HG02623 (cell line): ENCODE measurements at regions not wholly inside any gene's neighbourhood (a gene's known extent, or its start where the extent isn't known, plus 50 kb on each side); places are given as distances from the start of the nearest gene placed in this dataset.
"Not testable (repeated sequence)": the region's sequence is repeated elsewhere in the genome, so short reads cannot be mapped to it uniquely, and the experiment has no call there.

Experiments used
- ATAC-seq: cut with Tn5 transposase; IDR thresholded peaks from one replicate; pipeline ENCODE4 v1.9.1; 2021; ENCODE audit warnings: moderate library complexity; ENCODE audit not compliant: unreplicated experiment

DNA sequence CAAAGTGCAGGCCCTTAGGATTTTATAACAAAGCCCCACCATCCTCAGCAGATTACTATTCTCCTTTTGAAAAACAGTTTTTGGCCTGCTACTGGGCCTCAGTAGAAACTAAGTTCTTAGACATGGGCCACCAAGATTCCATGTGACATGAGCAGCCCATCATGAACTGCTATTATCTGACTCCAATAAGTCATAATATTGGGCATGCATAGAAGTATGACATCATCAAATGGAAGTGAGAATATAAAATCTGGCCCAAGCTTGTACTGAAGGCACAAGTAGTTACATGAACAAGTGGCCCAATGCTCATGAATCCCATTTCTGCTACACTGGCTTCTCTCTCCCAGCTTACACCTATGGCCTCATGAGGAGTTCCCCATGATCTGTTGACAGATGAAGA, 404.8 kb downstream of the EPHA5 start:
- no peak for ATAC-seq

DNA sequence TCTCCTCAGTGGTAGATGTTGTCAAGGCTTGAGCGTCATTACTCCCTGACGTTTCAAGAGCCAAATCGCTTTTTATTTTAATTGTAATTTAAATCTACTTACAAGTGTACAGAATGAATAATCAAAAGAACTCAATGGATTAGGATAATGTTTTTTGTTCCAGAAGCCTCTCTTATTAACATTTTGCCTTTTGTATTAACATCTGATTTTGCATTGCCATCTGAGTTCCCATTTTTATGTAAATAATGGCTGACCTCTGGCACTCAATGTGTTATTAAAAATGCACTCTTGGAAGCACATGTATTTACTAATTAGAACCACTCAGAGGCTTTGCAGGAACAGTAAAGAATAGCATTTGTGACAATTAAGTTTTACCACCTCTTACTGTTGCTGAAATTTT, 411.0 kb downstream of the EPHA5 start:
- no peak for ATAC-seq

DNA sequence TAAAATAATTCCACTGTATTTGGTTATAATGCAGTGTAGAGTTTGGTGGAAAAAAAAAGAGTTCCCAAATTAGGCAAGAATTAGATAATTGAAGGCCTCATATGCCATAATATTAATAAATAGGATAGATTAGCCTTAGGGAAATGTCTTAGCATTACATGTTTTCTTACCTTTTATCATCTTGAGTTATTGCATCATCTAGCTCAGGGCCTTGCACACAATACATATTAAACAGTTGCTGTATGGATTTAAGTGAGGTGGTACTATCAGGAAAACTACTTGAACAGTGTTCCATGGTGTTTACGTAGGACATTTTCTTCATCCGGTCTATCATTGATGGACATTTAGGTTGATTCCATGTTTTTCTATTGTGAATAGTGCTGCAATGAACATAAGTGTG, 419.4 kb downstream of the EPHA5 start:
- no peak for ATAC-seq

DNA sequence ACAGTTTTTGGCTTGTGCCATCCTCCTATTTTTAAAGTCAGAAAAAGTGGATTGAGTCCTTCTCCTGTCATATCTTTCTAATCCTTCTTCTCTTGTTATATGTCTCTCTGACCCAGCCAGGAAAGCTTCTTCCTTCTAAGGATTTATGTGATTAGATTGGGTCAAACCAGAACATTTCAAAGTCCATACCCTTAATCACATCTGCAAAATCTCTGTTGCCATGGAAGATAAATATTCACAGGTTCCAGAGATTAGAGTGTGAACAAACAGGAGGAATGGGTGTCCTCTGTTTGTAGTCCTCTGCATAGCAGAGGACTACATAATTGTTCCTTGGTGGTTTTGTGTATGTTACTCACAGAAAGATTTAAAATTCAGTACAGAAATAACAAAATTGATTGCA, 421.2 kb downstream of the EPHA5 start:
- ATAC-seq, result no peak

DNA sequence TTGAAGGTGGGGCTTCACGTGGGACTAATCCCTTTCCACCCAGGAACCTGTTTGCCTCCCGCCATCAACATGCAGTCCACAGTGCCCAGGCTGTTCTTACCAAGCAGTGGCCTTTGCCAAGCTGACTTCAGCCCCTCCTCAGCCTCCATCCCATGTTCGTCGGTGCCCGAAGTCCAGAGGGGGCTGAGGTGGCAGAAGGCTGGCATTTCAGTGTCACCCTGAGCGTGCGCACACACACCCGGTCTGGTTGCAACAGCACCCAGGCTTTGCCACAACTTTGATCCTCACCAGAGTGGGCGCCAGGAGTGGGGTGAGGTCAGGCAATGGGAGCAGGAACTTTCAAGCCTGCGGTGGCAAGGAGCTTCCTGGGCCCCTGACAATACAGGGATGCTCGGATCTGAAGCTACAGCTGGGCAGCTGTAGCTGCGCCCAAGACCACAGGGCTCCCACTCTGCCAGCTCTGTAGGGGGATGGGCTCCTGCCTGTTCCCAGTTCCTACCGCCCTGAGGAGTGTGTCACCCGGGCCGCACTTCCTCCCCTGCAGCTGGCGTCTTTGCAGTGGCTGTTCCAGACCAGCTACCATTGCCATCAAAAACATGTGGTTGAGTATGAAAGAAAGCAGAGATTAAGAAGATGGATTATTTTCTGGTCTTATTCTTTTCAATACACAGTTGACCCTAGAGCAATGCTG, 428.0 kb downstream of the EPHA5 start:
- no peak for ATAC-seq

DNA sequence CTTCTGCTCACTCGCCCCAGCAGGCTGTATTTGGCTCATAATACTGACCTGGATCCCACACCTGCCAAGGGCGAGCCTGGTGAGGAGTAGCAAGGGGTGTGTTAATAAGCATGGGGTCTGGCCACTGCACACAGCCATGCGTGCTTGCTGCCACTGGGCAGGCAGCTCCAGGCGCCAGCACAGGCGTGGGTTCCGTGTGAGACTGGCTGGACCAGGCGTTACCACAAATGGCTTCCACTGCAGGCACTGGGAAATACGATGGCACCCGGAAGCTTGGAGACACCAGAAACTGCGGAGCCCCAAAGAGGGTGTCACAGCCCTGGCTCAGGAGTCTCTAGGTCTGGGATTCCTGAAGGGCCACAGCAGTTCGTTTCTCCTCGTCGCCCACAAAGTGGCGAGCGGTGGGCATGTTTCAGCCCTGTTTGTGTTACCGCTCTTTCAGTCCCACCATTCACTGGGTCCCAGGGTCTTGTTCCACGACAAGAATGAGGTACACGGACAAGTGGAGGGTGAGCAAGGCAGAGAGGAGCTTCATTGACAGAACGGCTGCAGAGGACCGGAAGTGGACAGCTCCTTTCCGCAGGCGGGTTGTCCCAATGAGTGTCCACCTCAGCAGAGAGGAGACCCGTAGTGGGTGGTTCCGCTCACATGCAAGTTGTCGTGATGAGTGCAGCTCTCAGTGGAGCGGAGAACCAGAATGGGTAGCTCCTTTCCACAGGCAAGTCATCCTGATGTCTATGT, 428.9 kb downstream of the EPHA5 start:
- ATAC-seq, result no peak

DNA sequence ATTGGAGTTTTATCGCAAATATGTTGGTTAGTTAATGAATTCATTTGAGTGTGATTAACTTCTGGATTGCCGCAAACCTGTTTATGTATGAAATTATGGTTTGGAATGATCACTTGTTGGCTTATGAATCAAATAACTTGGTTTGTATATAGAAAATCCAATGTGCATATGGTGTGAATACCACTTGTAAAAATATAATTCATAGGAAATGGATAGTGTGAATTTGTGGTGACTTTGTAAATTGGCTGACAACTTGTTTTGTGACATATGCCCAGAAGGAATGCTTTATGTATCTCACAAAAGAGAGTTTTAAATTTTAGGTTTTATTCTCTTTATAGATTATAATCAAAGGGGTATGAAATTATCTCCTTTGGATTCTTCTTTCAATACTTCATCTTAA, 436.2 kb downstream of the EPHA5 start:
- no peak for ATAC-seq

DNA sequence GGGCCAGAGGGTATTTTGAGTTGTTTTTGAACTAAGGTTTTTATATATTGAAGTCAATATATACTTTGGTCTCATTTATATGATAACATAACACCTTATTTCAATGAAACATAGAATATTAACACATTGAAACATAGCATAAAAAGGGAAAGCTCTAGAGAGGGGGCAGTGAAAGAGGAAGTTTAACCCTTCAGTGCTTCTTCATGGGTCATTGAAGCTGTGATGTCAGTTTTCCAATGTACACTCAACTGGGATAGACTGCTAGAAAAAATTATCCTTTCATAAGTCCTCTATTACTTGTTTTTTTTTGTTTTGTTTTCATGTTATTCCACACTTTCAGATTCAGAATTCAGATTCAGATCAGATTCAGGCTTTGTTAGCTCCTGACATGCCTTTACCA, 442.7 kb downstream of the EPHA5 start:
- no peak for ATAC-seq

DNA sequence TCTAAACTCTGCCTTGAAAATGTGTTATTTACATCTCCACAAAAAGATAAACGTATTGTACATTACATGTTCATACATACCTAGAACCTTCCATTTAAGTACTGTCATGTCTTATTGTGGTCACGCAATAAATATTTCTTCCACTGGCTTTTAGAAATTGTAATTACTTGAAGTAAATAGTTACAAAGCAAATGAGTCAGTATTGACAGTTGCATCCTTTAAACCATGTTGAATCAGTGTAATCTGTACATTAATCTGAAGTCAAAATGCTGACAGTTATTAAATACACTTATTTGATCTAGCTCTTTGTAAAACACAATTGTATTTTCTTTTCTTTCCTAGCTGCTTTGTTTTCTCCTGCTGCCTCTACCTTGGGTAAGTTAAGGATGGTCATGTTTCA, 446.7 kb downstream of the EPHA5 start:
- ATAC-seq, result no peak

DNA sequence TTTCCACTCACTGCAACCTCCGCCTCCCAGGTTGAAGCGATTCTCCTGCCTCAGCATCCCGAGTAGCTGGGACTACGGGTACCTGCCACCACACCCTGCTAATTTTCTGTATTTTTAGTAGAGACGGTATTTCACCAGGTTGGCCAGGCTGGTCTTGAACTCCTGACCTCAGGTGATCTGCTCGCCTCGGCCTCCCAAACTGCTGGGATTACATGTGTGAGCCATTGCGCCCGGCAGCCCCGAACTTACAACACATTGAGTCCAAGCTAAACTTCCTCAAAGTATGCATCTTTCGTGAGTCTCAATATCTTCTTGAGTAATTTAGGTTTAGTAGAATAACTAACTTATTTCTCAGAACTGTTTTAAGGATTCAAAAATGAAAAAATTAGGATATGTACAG, 447.2 kb downstream of the EPHA5 start:
- not testable (repeated sequence) for ATAC-seq

DNA sequence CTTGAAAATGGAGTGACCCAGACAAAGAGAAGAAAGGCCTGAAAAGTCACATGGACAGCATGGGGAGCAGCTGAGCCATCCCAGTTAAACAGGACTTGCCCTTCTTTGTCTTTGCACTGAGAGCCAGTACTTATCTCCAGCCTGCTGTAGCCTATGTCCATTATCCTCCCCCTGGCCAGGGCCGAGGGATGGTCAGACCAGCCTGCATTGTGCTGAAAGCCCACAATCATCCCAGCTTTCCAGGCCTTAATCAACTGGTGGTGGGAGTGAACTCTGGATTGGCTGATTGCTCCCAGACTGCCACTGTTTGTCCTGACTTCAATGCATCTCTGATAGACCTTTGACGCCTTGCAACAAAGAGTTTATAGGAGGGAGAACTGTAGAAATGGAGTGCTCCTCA, 453.1 kb downstream of the EPHA5 start:
- ATAC-seq, result no peak

DNA sequence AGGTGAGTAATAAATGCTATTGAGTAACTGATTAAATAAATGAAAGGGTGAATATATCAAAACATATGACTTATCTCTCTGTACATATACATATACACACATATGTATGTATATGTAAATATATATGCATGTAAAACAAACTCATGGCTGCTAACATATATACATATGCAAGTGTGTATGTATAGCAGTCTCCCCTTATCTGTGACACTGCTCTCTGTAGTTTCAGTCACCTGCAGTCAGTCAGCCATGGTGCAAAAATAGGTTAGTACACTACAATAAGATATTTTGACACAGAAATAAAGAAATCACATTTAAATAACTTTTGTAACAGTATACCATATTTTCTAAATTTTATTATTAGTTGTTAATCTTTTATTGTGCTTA, 467.4 kb downstream of the EPHA5 start:
- no peak for ATAC-seq

DNA sequence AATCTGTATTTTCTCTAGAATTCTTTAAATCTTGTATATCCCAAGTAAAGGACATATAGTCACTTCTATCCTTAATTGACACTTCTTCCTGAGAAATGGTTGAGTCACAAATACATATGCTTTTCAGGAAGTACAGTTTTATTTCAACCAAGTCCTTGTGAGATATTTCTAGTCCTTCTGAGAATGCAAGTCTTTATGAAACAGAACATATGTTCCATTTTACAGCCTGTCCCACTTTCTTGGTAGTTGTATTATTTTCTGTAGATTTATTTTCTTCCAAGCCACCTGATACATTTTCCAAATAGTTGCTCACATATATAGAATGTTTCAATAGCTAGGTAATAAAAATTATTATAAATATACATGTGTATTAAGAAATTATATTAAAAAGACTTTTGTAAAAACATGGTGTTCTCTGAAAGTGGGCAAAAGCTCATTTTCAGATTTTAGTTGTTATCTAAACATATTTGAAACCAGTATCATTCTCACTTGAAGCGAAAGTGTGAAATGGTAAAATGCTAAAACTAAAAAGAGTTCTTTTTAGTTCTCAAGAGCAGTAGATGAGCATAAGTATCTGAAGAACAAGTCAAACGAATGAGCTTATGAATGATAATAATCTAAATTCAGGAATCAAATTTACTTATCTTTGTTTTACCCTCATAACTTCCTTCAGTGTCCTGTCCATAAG, 468.0 kb downstream of the EPHA5 start:
- ATAC-seq, result no peak

DNA sequence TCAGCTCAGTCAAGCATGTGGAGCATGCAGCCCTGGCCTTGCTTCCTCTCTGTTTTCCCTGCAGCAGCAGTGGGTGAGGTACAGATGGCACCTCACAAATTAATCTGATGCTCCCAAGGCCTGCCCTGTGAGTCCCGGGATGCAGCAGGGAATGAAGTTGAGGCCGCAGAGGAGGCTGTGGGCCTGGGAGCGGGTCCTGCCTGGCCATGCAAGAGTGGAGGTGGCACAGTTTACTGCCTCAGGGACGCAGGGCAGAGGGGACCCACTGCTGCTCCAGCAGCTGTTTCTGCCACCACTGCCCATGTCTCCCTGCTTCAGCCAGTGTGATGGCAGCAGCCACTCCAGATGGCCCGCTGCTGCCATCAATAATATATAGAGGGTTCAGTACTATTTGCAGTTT, 474.6 kb downstream of the EPHA5 start:
- no peak for ATAC-seq

DNA sequence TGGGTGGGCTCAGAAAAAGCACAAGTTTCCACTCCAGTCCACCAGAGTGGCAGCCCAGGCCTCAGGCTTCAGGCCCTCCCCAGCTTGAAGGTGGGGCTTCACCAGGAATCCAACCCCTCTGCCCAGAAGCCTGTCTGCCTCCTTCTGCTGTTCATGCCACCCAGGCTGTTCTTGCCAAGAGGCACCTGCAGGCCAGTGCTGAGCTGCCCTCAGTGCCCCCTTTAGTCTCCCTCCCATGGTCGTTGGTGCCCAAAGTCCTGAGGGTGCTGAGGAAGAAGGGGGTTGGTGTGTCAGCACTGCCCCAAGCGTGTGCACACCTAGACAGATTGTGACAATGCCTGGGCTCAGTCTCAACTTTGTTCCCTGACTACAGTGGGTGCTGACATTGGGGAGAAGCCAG, 475.3 kb downstream of the EPHA5 start:
- ATAC-seq, result no peak

DNA sequence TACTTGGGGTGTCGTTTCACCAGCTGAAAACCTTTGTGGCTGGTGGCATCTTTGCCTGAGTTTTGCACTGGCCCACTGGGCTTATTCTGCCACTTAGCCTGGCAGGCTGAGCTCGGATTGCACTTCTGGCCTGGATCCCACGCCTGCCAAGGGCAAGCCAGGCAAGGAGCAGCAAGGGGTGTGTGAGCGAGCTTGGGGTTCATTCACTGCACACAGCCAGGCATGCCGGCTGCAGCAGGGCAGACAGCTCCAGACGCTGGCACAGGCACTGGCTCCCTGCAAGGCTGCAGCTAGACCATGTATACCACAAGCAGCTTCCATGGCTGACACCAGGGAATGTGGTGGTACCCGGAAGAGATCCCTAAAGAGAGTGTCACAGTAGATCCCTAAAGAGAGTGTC, 476.3 kb downstream of the EPHA5 start:
- ATAC-seq, result no peak

DNA sequence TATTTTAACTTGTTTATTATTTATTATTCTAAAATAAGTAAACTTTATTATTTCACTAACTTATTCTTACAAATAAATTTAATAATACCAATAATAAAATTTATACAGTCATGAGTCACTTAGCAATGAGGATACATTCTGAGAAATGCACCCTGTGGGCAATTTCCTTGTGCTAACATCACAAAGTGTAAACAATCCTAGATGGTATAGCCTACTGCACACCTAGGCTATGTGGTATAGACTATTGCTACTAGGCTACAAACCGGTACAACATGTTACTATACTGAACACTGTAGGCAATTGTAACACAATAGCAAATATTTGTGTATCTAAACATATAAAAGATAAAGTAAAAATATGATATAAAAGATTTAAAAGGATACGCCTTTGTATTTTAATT, 479.5 kb downstream of the EPHA5 start:
- ATAC-seq, result no peak

DNA sequence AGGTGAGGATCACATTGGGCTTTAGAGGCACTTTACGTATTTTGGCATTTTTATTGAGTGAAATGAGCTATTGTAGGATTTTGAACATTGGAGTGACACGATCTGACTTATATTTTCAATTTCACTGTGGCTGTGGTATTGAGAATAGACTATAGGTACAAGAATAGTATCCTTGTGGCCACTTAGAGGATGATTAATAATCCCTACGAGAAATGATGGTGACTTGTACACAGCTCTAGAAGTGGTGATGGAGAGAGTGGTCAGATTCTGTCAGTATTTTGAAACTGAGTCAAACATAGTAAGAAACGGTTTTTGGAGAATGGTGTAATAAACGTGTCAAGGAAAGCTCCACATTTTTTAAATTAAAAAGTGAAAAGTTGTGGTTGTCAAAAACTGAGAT, 494.7 kb downstream of the EPHA5 start:
- no peak for ATAC-seq

DNA sequence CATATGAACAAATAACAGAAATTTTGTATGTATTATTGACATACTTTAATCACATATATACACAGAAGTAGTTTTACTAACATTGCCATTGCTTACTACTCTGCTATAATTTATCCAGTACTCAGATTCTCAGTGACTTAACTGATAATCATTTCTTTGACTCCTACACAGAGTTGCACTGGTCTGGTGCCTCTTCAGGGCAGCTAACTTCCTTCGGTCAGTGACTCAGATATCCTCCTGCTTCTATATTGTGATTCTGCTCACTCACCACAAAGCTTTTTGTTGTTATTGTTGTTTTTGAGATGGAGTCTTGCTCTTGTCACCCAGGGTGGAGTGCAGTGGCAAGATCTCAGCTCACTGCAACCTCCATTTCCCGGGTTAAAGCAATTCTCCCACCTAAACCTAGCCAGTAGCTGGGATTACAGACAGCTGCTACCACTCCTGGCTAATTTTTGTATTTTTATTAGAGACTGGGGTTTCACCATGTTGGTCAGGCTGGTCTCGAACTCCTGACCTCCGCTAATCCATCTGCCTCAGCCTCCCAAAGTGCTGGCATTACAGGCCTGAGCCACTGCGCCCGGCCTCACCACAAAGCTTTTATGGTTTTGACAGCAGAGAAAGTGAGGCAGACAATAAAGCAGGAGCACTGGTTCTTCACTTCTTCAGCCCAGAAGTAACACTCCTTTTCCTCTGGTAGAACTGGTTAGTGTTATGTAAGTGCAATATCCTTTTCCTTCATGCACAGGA, 499.3 kb downstream of the EPHA5 start:
- no peak for ATAC-seq

DNA sequence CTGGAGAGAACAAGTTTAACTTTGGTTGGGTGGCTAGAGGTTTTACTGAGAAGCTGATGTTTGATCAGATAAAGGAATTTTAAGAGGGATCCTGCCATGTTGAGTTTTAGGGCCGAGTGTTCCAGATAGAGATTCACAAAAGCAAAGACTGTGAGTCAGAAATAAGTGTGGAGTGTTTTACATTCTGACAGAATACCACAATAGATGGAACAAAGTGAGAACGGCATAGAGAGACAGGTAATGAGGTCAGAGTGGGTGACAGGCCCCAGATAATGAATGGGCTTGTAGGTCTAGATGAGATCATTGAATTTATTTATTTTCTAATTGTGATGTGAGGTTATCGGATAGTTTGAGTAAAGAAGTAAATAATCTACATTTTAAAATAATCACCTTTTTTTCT, 502.6 kb downstream of the EPHA5 start:
- ATAC-seq, result no peak

DNA sequence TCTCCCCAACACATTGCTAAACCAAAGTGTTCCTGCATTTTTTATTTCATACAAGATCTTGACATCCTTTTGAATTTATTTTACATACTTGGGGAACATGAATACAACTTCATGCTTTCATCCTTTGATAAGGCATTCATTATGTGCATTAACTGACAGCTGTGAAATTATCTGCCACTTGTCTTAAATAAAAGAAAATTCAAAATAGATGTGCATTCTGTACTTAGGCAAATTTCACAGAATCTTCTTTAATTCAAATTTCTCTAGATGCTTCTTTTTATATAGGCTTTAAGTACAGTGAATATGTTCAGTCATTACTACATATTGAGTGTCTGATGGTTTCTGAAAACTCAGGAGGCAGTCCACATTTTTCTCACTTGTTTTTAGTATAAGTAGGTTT, 518.1 kb downstream of the EPHA5 start:
- no peak for ATAC-seq

DNA sequence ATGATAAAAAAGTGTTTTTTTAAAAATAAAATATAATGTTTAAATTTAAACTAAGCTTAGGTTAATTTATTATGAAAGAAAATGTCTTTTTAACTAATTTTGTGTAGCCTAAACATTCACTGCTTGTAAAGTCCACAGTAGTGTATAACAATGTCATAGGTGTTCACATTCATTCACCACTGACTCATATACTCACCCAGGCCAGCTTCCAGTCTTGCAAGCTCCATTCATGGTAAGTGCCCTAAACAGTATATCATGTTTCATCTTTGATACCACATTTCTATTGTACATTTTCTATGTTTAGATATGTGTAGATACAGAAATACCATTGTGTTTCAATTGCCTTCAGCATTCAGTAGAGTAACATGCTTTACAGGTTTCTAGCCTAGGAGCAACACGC, 530.3 kb downstream of the EPHA5 start:
- ATAC-seq, result no peak
